GM18517 (cell line): ENCODE measurements at regions not wholly inside any gene's neighbourhood (a gene's known extent, or its start where the extent isn't known, plus 50 kb on each side); places are given as distances from the start of the nearest gene placed in this dataset.
"Not testable (repeated sequence)": the region's sequence is repeated elsewhere in the genome, so short reads cannot be mapped to it uniquely, and the experiment has no call there.

Source experiments
- ATAC-seq: cut with Tn5 transposase; IDR thresholded peaks from one replicate; pipeline ENCODE4 v1.9.1; 2021; ENCODE audit warnings: mild to moderate bottlenecking, moderate library complexity; ENCODE audit not compliant: unreplicated experiment

GRCh38 chr5:123709422-123709821 lies 197.4 kb downstream of the CSNK1G3 start:
- ATAC-seq = no peak

- ATAC-seq = no peak
Measured at GRCh38 chr5:123708074-123708806, 196.3 kb downstream of the CSNK1G3 start.

- ATAC-seq = no peak
Measured at GRCh38 chr5:123706531-123706930, 194.6 kb downstream of the CSNK1G3 start.

- ATAC-seq = no peak
Measured at GRCh38 chr5:123705741-123706140, 193.8 kb downstream of the CSNK1G3 start.

- ATAC-seq = no peak
Measured at GRCh38 chr5:123701511-123702200, 189.7 kb downstream of the CSNK1G3 start.

- no peak for ATAC-seq
Measured at GRCh38 chr5:123700624-123701287, 188.8 kb downstream of the CSNK1G3 start.

GRCh38 chr5:123699571-123699970 lies 187.6 kb downstream of the CSNK1G3 start:
- no peak for ATAC-seq

GRCh38 chr5:123698937-123699336 lies 187.0 kb downstream of the CSNK1G3 start:
- not testable (repeated sequence) for ATAC-seq

GRCh38 chr5:123696921-123697341 lies 185.0 kb downstream of the CSNK1G3 start:
- no peak for ATAC-seq

GRCh38 chr5:123690821-123691220 lies 178.8 kb downstream of the CSNK1G3 start:
- ATAC-seq = no peak

- ATAC-seq = no peak
Measured at GRCh38 chr5:123681061-123681460, 169.1 kb downstream of the CSNK1G3 start.

- no peak for ATAC-seq
Measured at GRCh38 chr5:123673107-123673506, 161.1 kb downstream of the CSNK1G3 start.

- ATAC-seq = no peak
Measured at GRCh38 chr5:123671711-123672456, 159.9 kb downstream of the CSNK1G3 start.

GRCh38 chr5:123671042-123671441 lies 159.1 kb downstream of the CSNK1G3 start:
- no peak for ATAC-seq
